ENCODE measurements at regions not wholly inside any gene's neighbourhood (a gene's known extent, or its start where the extent isn't known, plus 50 kb on each side); places are given as distances from the start of the nearest gene placed in this dataset.

- no peak for TF ChIP-seq POLR2AphosphoS5 (IDR thresholded peaks at IDR 0.05; ENCODE audit: low read depth)
- no peak for TF ChIP-seq CREB1 (CRISPR knock-in tag; IDR thresholded peaks at IDR 0.05; ENCODE audit: low read depth)
- TF ChIP-seq EZH2 (IDR thresholded peaks at IDR 0.05; ENCODE audit: low read depth, unreplicated experiment), result no peak
- no peak for TF ChIP-seq CTCF (conservative IDR thresholded peaks at IDR 0.05; ENCODE audit: low read depth in 2 of 2)
- TF ChIP-seq EZH2phosphoT487 (IDR thresholded peaks at IDR 0.05; ENCODE audit: unreplicated experiment), result no peak
- TF ChIP-seq REST (IDR thresholded peaks at IDR 0.05; ENCODE audit: unreplicated experiment), result no peak
- TF ChIP-seq ZNF331 (CRISPR knock-in tag; IDR thresholded peaks at IDR 0.05; ENCODE audit: low read depth), result no peak
- no peak for TF ChIP-seq ZNF114 (CRISPR knock-in tag; IDR thresholded peaks at IDR 0.05)
- TF ChIP-seq STAT1 (IDR thresholded peaks at IDR 0.05; ENCODE audit: unreplicated experiment), result no peak
- no peak for TF ChIP-seq JUNB (IDR thresholded peaks at IDR 0.05; ENCODE audit: unreplicated experiment)
- TF ChIP-seq NANOG (IDR thresholded peaks at IDR 0.05; ENCODE audit: borderline replicate concordance), result no peak
These were observed 966.8 kb downstream of the BRINP3 start for GRCh38 chr1:189510827-189511226.

Data from GM23338 (cell line).